ENCODE measurements at regions not wholly inside any gene's neighbourhood (a gene's known extent, or its start where the extent isn't known, plus 50 kb on each side); places are given as distances from the start of the nearest gene placed in this dataset.

DNA sequence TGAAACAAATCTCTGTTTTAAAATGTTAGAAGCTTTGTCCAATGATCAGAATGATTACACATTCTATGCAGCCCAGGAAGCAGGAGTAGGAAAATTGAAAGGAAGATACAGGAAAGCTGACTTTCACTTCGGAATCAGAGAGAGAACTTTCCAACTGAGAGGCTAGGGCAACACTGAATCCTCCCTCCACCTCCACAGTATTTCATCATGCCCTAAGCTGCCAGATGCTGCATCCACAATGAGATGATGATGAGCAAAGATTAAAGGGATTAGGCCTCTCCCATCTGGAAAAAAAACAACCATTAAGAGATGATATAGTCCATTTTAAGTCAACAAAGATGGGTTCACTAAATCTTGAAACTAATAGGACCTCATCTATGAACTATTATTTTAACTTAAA is 215.6 kb downstream of the GPR37 start:
- TF ChIP-seq, protein P1, sequence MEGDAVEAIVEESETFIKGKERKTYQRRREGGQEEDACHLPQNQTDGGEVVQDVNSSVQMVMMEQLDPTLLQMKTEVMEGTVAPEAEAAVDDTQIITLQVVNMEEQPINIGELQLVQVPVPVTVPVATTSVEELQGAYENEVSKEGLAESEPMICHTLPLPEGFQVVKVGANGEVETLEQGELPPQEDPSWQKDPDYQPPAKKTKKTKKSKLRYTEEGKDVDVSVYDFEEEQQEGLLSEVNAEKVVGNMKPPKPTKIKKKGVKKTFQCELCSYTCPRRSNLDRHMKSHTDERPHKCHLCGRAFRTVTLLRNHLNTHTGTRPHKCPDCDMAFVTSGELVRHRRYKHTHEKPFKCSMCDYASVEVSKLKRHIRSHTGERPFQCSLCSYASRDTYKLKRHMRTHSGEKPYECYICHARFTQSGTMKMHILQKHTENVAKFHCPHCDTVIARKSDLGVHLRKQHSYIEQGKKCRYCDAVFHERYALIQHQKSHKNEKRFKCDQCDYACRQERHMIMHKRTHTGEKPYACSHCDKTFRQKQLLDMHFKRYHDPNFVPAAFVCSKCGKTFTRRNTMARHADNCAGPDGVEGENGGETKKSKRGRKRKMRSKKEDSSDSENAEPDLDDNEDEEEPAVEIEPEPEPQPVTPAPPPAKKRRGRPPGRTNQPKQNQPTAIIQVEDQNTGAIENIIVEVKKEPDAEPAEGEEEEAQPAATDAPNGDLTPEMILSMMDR (IDR thresholded peaks at IDR 0.05) = no peak
- TF ChIP-seq POLR2A (IDR thresholded peaks at IDR 0.05) = no peak
- no peak for TF ChIP-seq POLR2AphosphoS5 (IDR thresholded peaks at IDR 0.05)
- no peak for TF ChIP-seq EP300 (IDR thresholded peaks at IDR 0.05)

Data from suprapubic skin (tissue), 4 donors.